ENCODE measurements at regions not wholly inside any gene's neighbourhood (a gene's known extent, or its start where the extent isn't known, plus 50 kb on each side); places are given as distances from the start of the nearest gene placed in this dataset.
A peak's percentile ranks its signal among the peaks of the same experiment; 100 is the strongest.

DNA sequence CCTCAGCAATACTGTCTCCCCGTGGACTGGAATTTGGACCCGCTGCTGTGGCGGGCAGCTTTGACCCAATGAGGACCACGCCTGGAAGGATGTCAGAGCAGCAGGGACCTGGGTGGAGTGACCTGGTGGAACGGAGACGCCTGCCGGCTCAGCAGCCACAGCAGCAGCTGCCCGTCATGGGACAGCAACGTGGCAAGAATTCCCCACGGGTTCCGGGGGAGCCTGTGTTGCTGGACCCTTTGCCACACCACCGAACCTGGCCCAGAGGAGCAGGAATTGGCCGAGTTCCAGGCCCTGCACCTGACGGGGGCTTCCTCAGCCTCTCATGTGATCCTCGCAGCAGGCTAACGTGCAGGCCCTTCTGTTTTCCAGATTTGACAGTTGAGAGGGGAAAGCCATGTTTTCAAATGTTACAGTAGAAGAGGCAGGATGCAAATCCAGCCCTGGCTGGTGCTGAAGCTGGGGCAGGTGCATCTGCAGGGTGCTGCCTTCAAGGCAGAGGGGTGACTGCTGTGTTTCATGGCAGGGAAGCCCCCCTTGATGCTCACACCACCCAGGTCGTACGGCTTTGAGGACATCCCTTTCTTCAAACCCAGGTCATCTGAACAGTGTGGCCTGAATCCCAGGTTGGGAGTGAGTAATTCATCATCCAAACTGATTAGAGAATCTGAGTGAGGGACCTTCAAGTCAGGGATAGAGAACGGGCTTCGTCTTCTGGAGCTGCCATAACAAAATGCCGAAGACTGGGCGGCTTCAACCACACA is 93.4 kb downstream of the THBS2 start:
- TF ChIP-seq, protein P1, sequence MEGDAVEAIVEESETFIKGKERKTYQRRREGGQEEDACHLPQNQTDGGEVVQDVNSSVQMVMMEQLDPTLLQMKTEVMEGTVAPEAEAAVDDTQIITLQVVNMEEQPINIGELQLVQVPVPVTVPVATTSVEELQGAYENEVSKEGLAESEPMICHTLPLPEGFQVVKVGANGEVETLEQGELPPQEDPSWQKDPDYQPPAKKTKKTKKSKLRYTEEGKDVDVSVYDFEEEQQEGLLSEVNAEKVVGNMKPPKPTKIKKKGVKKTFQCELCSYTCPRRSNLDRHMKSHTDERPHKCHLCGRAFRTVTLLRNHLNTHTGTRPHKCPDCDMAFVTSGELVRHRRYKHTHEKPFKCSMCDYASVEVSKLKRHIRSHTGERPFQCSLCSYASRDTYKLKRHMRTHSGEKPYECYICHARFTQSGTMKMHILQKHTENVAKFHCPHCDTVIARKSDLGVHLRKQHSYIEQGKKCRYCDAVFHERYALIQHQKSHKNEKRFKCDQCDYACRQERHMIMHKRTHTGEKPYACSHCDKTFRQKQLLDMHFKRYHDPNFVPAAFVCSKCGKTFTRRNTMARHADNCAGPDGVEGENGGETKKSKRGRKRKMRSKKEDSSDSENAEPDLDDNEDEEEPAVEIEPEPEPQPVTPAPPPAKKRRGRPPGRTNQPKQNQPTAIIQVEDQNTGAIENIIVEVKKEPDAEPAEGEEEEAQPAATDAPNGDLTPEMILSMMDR (IDR thresholded peaks at IDR 0.05): no peak
- no peak for TF ChIP-seq POLR2A (IDR thresholded peaks at IDR 0.05)
- DNase-seq (no peak), ATAC-seq (no peak)
- no peak overlapping the region for H3K4me3 ChIP-seq
- no peaks in the 10 kb centered on the region for H3K9me3 ChIP-seq
- no peaks in the 10 kb centered on the region for H3K27me3 ChIP-seq
- intact Hi-C loops (cut with DNase I): no loop called here
- WGBS, 2 donors: 73 to 78% methylated on average over 10 to 22 of the region's 22 CpGs
- no peak overlapping the region for H3K27ac ChIP-seq
- H3K36me3 ChIP-seq (replicated peaks in 1 of 2; ENCODE audit: insufficient read depth in 1 of 2, low read depth in 2 of 2): no peaks in the 10 kb centered on the region
- H3K4me1 ChIP-seq: no peaks in the 10 kb centered on the region

DNA sequence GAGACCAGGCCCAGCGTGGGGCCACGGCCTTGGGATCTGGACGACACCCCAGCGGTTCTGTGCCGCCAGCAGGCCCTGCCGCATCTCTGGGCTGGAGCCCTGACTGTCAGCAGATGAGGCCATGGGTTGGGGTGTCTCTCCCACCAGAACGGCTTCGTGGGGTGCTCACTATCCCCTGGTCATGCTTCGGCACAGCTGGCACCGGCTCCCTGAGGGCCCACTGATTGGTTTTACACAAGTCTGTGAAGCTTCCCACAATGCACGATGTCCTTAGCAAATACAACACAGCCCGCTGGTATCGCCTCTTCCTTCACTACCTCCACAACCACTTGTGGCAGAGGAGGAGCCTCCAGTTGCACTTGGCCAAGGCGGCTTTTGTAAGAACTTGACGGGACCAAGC is 94.3 kb downstream of the THBS2 start:
- H3K36me3 ChIP-seq (replicated peaks in 1 of 2; ENCODE audit: insufficient read depth in 1 of 2, low read depth in 2 of 2): no peaks in the 10 kb centered on the region
- H3K27me3 ChIP-seq: no peaks in the 10 kb centered on the region
- 80 to 91% methylated on average over 13 to 15 of the region's 15 CpGs for WGBS, 2 donors
- H3K9me3 ChIP-seq: no peaks in the 10 kb centered on the region
- no peak overlapping the region for H3K27ac ChIP-seq
- no peaks in the 10 kb centered on the region for H3K4me1 ChIP-seq
- intact Hi-C loops (cut with DNase I): no loop called here
- no peak for DNase-seq
- ATAC-seq: no peak
- no peak overlapping the region for H3K4me3 ChIP-seq
- no peak for TF ChIP-seq POLR2A (IDR thresholded peaks at IDR 0.05)
- TF ChIP-seq, protein P1 (IDR thresholded peaks at IDR 0.05): no peak

DNA sequence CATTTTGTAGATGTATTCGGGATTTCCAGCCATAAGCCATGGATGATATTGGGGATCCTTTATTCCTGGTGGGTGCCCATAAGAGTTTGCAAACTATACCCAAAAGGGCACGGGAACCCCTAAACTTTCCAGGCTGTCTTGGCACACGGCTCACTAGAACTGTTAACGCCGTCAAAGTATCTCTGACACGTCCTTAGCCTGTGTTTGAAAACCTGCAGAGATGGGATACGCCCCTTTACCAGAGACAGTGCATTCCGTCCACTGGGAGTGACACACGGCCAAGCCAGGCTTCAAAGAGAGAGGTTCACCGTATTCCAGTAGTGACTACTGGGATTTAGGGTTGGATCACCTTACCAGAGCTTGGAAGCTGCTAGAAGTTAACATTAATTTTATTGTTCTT is 95.0 kb downstream of the THBS2 start:
- TF ChIP-seq POLR2A (IDR thresholded peaks at IDR 0.05): no peak
- TF ChIP-seq, protein P1 (IDR thresholded peaks at IDR 0.05): no peak
- DNase-seq (no peak), ATAC-seq (no peak)
- Histone ChIP-seq H3K9me3 (no peaks in the 10 kb centered on the region), H3K27me3 (no peaks in the 10 kb centered on the region), H3K4me1 (no peaks in the 10 kb centered on the region), H3K36me3 (replicated peaks in 1 of 2; ENCODE audit: insufficient read depth in 1 of 2, low read depth in 2 of 2) (no peaks in the 10 kb centered on the region), H3K4me3 (no peak overlapping the region), H3K27ac (no peak overlapping the region)
- intact Hi-C loops (cut with DNase I): no loop called here
- WGBS, 2 donors: 57 to 65% methylated on average over 9 to 10 of the region's 10 CpGs

DNA sequence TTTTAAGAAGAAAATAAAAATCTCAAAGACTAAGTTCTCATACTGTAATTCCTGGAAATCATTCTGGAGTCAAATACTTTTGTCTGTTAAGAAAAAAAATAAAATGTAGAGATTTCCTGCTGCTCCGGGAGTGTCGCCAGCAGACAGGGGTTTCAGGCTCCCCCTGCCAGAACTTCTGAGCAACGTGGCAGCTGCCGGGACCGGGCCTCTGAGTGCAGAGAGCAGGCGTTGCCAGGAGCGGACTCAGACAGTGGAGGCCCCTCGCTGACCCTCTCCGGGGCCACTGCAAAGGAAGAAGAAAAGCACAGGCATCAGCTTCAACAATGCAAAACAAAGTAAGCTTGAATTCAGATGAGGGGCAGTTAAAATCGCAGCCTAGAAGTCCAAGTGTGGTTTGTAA is 95.5 kb downstream of the THBS2 start:
- Histone ChIP-seq H3K4me3 (no peak overlapping the region), H3K9me3 (no peaks in the 10 kb centered on the region), H3K4me1 (no peaks in the 10 kb centered on the region), H3K36me3 (replicated peaks in 1 of 2; ENCODE audit: insufficient read depth in 1 of 2, low read depth in 2 of 2) (no peaks in the 10 kb centered on the region), H3K27me3 (no peaks in the 10 kb centered on the region), H3K27ac (no peak overlapping the region)
- ATAC-seq: no peak
- no peak for TF ChIP-seq POLR2A (IDR thresholded peaks at IDR 0.05)
- TF ChIP-seq, protein P1 (IDR thresholded peaks at IDR 0.05): no peak
- peak in 1 of 4 donors; percentile 35 for DNase-seq
- intact Hi-C loops (cut with DNase I): no loop called here
- WGBS, 2 donors: 21 to 33% methylated on average over 10 of the region's 10 CpGs

Measured in body of pancreas (tissue), 4 donors.